Osteocyte (in vitro differentiated cells): ENCODE measurements at regions not wholly inside any gene's neighbourhood (a gene's known extent, or its start where the extent isn't known, plus 50 kb on each side); places are given as distances from the start of the nearest gene placed in this dataset.

Source experiments
- DNase-seq: peaks from one replicate; pipeline ENCODE4 v3.0.0; 2021; ENCODE audit warnings: mixed read lengths; ENCODE audit not compliant: unreplicated experiment; ENCODE audit errors: extremely low spot score
- H3K27ac Mint-ChIP-seq: one replicate; pipeline ENCODE4 v1.8.0; 2021; ENCODE audit warnings: mild to moderate bottlenecking, mixed read lengths; ENCODE audit not compliant: unreplicated experiment
- H3K27me3 Mint-ChIP-seq: one replicate; pipeline ENCODE4 v1.8.0; 2021; ENCODE audit warnings: mixed read lengths; ENCODE audit not compliant: unreplicated experiment
- H3K36me3 Mint-ChIP-seq: one replicate; pipeline ENCODE4 v1.8.0; 2021; ENCODE audit warnings: mixed read lengths; ENCODE audit not compliant: unreplicated experiment
- H3K4me1 Mint-ChIP-seq: one replicate; pipeline ENCODE4 v1.8.0; 2021; ENCODE audit warnings: mixed read lengths; ENCODE audit not compliant: unreplicated experiment
- H3K4me3 Mint-ChIP-seq: one replicate; pipeline ENCODE4 v1.8.0; 2021; ENCODE audit warnings: mild to moderate bottlenecking, moderate library complexity, mixed read lengths; ENCODE audit not compliant: unreplicated experiment
- H3K9me3 Mint-ChIP-seq: one replicate; pipeline ENCODE4 v1.8.0; 2021; ENCODE audit warnings: mixed read lengths; ENCODE audit not compliant: unreplicated experiment
- CTCF ChIP-seq: fragments of 200-600 bp; sonication (generic); IDR thresholded peaks from 2 replicates; pipeline ENCODE4 v1.5.0; 2021; ENCODE audit warnings: antibody characterized with exemption, mild to moderate bottlenecking, moderate library complexity

GRCh38 chr2:43165378-43166069 lies 60.9 kb downstream of the ZFP36L2 start:
- Mint-ChIP-seq H3K9me3 (no peaks in the 10 kb centered on the region), H3K27me3 (no peaks in the 10 kb centered on the region), H3K4me3 (no peak overlapping the region), H3K36me3 (no peaks in the 10 kb centered on the region), H3K27ac (no peak overlapping the region), H3K4me1 (peaks cover 16% of the 10 kb centered on the region)
- DNase-seq: no peak
- TF ChIP-seq CTCF: peak; percentile 24

GRCh38 chr2:43164686-43165085 lies 61.7 kb downstream of the ZFP36L2 start:
- Mint-ChIP-seq H3K4me3 (no peak overlapping the region), H3K4me1 (peaks cover 23% of the 10 kb centered on the region), H3K27ac (no peak overlapping the region), H3K9me3 (no peaks in the 10 kb centered on the region), H3K27me3 (no peaks in the 10 kb centered on the region), H3K36me3 (no peaks in the 10 kb centered on the region)
- no peak for DNase-seq
- no peak for TF ChIP-seq CTCF

- no peak overlapping the region for H3K27ac Mint-ChIP-seq
- H3K27me3 Mint-ChIP-seq: no peaks in the 10 kb centered on the region
- TF ChIP-seq CTCF: no peak
- H3K4me1 Mint-ChIP-seq: peaks cover 22% of the 10 kb centered on the region
- H3K4me3 Mint-ChIP-seq: no peak overlapping the region
- DNase-seq: no peak
- no peaks in the 10 kb centered on the region for H3K36me3 Mint-ChIP-seq
- no peaks in the 10 kb centered on the region for H3K9me3 Mint-ChIP-seq
These were observed 62.7 kb downstream of the ZFP36L2 start for GRCh38 chr2:43163584-43164270.

GRCh38 chr2:43162511-43162776 lies 64.0 kb downstream of the ZFP36L2 start:
- Mint-ChIP-seq H3K4me1 (peaks cover 24% of the 10 kb centered on the region), H3K4me3 (no peak overlapping the region), H3K9me3 (no peaks in the 10 kb centered on the region), H3K36me3 (no peaks in the 10 kb centered on the region), H3K27ac (no peak overlapping the region), H3K27me3 (no peaks in the 10 kb centered on the region)
- no peak for DNase-seq
- no peak for TF ChIP-seq CTCF

GRCh38 chr2:43161650-43162510 lies 64.5 kb downstream of the ZFP36L2 start:
- Mint-ChIP-seq H3K4me1 (peaks cover 25% of the 10 kb centered on the region), H3K9me3 (no peaks in the 10 kb centered on the region), H3K4me3 (no peak overlapping the region), H3K27me3 (no peaks in the 10 kb centered on the region), H3K27ac (no peak overlapping the region), H3K36me3 (no peaks in the 10 kb centered on the region)
- no peak for TF ChIP-seq CTCF
- no peak for DNase-seq
